Esophagus squamous epithelium (tissue), 5 donors: ENCODE measurements at regions not wholly inside any gene's neighbourhood (a gene's known extent, or its start where the extent isn't known, plus 50 kb on each side); places are given as distances from the start of the nearest gene placed in this dataset.

ENCODE experiments used
- DNase-seq: peaks from one replicate; lab custom pipeline; 2025; lab: John Stamatoyannopoulos, UW
- H3K27ac ChIP-seq, 4 donors: fragments of 200-600 bp; sonication (generic); one replicate each; pipeline ENCODE4 v1.5.1; 2016 to 2019; ENCODE audit warnings: mild to moderate bottlenecking in 1 of 4
- H3K27me3 ChIP-seq, 4 donors: fragments of 200-600 bp; sonication (generic); 1 replicate in 3 of 4; 2 replicates in 1 of 4; pipeline versions ENCODE4 v1.5.1 to v1.6.0; 2017 to 2021; ENCODE audit warnings: antibody characterized with exemption in 1 of 4
- H3K36me3 ChIP-seq, 3 donors: fragments of 200-600 bp; sonication (generic); one replicate each; pipeline ENCODE4 v1.5.1; 2016 to 2019
- H3K4me1 ChIP-seq, 3 donors: fragments of 200-600 bp; sonication (generic); one replicate each; pipeline ENCODE4 v1.5.1; 2017 to 2019
- H3K4me3 ChIP-seq, 4 donors: fragments of 200-600 bp; sonication (generic); 1 replicate in 3 of 4; 2 replicates in 1 of 4; pipeline ENCODE4 v1.5.1; 2016 to 2019; ENCODE audit warnings: mild to moderate bottlenecking in 2 of 4, moderate library complexity in 1 of 4
- H3K9me3 ChIP-seq, 3 donors: fragments of 200-600 bp; sonication (generic); one replicate each; pipeline ENCODE4 v1.5.1; 2016 to 2019
- POLR2A ChIP-seq, 4 donors: fragments of 450-650 bp; IDR thresholded peaks; one replicate each; pipeline ENCODE4 v1.6.1; 2017; ENCODE audit warnings: antibody characterized with exemption in 4 of 4, mild to moderate bottlenecking in 4 of 4, moderate library complexity in 3 of 4
- WGBS, 2 donors: methylation state at CpG; one replicate each; pipeline ENCODE4 v1.1.5; 2018; 5-methylcytosine and 5-hydroxymethylcytosine counted together
- intact Hi-C: fragments of 100-400 bp; cut with DNase I; formaldehyde crosslinking; loops from one replicate; pipeline ENCODE4 v1.15.0; 2022
- TF ChIP-seq, protein P1 (sequence below), 6 experiments: fragments of 450-650 bp in 4 of 6; fragments of 200-600 bp in 2 of 6; sonication (generic) in 2 of 6; IDR thresholded peaks; one replicate each; pipeline ENCODE4 v1.5.1; 2016 to 2019; ENCODE audit warnings: antibody characterized with exemption in 6 of 6, mild to moderate bottlenecking in 4 of 6, moderate library complexity in 4 of 6
- donor health status: DM: yes; HTN: yes; CAD: no.

DNA sequence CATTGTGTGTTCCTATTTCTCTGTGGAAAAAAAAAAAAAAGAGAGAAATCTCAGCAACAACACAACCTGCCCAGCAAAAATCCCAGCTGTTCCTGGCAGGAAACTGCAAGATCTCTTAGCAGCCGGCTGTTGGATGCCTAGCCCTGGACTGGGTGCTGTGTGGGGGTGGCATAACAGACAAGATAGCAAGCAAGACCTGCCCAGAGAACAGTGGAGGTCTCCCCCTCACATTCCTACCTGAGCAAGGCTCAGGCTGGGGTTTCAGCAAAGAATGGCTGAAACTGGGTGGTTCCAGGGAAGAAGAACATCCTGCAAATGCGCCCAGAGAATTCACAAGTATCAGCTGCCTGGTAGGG, 248.8 kb upstream of the ZMIZ1 start:
- 38 to 52% methylated on average over 2 of the region's 2 CpGs for WGBS, 2 donors
- Histone ChIP-seq H3K4me3 (no peak overlapping the region), H3K27ac (peak overlapping the region in 1 of 4 donors; percentile 32), H3K36me3 (no peaks in the 10 kb centered on the region), H3K4me1 (peaks cover 0 to 11% (median 3%) of the 10 kb centered on the region in 3 donors), H3K9me3 (no peaks in the 10 kb centered on the region), H3K27me3 (no peaks in the 10 kb centered on the region)
- no peak for TF ChIP-seq POLR2A (IDR thresholded peaks at IDR 0.05)
- TF ChIP-seq, protein P1, sequence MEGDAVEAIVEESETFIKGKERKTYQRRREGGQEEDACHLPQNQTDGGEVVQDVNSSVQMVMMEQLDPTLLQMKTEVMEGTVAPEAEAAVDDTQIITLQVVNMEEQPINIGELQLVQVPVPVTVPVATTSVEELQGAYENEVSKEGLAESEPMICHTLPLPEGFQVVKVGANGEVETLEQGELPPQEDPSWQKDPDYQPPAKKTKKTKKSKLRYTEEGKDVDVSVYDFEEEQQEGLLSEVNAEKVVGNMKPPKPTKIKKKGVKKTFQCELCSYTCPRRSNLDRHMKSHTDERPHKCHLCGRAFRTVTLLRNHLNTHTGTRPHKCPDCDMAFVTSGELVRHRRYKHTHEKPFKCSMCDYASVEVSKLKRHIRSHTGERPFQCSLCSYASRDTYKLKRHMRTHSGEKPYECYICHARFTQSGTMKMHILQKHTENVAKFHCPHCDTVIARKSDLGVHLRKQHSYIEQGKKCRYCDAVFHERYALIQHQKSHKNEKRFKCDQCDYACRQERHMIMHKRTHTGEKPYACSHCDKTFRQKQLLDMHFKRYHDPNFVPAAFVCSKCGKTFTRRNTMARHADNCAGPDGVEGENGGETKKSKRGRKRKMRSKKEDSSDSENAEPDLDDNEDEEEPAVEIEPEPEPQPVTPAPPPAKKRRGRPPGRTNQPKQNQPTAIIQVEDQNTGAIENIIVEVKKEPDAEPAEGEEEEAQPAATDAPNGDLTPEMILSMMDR (IDR thresholded peaks at IDR 0.05): no peak
- intact Hi-C loops: no loop called here
- DNase-seq: no peak

GRCh38 chr10:78821052-78821451, 247.7 kb upstream of the ZMIZ1 start:
- intact Hi-C loops: no loop called here

GRCh38 chr10:78828647-78829539, 239.9 kb upstream of the ZMIZ1 start:
- TF ChIP-seq, protein P1 (IDR thresholded peaks at IDR 0.05): no peak
- no peak for TF ChIP-seq POLR2A (IDR thresholded peaks at IDR 0.05)
- Histone ChIP-seq H3K36me3 (no peaks in the 10 kb centered on the region), H3K27me3 (peaks cover 0 to 8% (median 0%) of the 10 kb centered on the region in 4 donors), H3K9me3 (peaks cover 0 to 9% (median 0%) of the 10 kb centered on the region in 3 donors), H3K4me3 (no peak overlapping the region), H3K27ac (no peak overlapping the region), H3K4me1 (no peaks in the 10 kb centered on the region)
- 80 to 81% methylated on average over 20 to 24 of the region's 24 CpGs for WGBS, 2 donors
- DNase-seq: no peak
- intact Hi-C loops: no loop called here

More at GRCh38 chr10:78821052-78821451, 247.7 kb upstream of the ZMIZ1 start:
- Histone ChIP-seq H3K36me3 (no peaks in the 10 kb centered on the region), H3K4me1 (peaks cover 0 to 11% (median 3%) of the 10 kb centered on the region in 3 donors), H3K9me3 (no peaks in the 10 kb centered on the region), H3K27ac (no peak overlapping the region), H3K27me3 (no peaks in the 10 kb centered on the region), H3K4me3 (no peak overlapping the region)
- WGBS, 2 donors: 67 to 87% methylated on average over 2 to 4 of the region's 4 CpGs
- TF ChIP-seq POLR2A (IDR thresholded peaks at IDR 0.05): no peak
- TF ChIP-seq, protein P1 (IDR thresholded peaks at IDR 0.05): no peak
- DNase-seq: no peak

DNA sequence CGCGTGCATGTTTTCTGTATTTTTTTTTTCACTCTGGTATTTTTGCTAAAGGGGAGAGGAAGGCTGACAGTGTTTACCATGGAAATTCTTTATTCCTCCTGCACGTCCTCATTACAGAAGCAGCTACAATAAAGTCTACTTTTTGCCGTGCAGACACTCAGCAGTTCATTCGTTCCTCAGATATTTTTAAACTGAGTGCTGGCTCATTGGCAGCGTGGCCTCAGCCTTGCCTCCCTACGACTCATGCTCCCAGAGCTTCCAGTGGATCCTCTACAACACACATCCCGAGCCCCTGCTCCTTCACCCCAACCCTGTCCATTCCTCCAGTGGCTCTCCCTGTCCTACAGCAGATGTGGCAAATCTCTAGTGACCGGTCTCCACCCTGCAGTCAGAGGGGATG, 239.2 kb upstream of the ZMIZ1 start:
- no peak overlapping the region for H3K4me3 ChIP-seq
- DNase-seq: no peak
- peaks cover 0 to 8% (median 0%) of the 10 kb centered on the region in 4 donors for H3K27me3 ChIP-seq
- no peaks in the 10 kb centered on the region for H3K36me3 ChIP-seq
- H3K9me3 ChIP-seq: peaks cover 0 to 9% (median 0%) of the 10 kb centered on the region in 3 donors
- TF ChIP-seq, protein P1 (IDR thresholded peaks at IDR 0.05): no peak
- TF ChIP-seq POLR2A (IDR thresholded peaks at IDR 0.05): no peak
- no peaks in the 10 kb centered on the region for H3K4me1 ChIP-seq
- WGBS, 2 donors: 41 to 49% methylated on average over 9 of the region's 9 CpGs
- intact Hi-C loops: no loop called here
- H3K27ac ChIP-seq: no peak overlapping the region
